Renal cortex interstitium (tissue), 11 donors: ENCODE measurements at regions not wholly inside any gene's neighbourhood (a gene's known extent, or its start where the extent isn't known, plus 50 kb on each side); places are given as distances from the start of the nearest gene placed in this dataset.
"Not testable (repeated sequence)": the region's sequence is repeated elsewhere in the genome, so short reads cannot be mapped to it uniquely, and the experiment has no call there.

Experiments
- DNase-seq, 11 donors: peaks; one replicate each; pipeline ENCODE4 v3.0.0-alpha.2; 2013; ENCODE audit warnings: low read depth in 9 of 11, low spot score in 4 of 11; ENCODE audit errors: extremely low read depth in 1 of 11

DNA sequence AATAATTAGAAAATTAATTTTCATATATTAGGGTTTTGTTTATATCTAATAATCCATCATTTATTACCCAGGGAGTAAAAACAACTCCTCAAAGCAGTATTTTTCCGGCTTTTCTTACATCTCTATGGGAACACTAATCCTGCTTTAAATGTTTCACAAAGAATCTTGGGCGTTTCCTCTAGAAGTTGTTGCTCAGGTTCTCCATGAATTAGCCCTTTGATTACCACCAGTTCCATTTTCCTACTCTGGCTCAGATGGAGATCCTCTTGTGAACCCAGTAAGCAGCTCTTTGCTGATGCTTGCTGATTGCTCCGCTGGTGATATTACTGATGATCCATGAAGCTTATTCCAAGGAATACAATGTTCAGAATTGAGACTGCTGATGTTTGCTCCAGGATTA, 78.5 kb upstream of the PKP2 start:
- DNase-seq, result no peak

DNA sequence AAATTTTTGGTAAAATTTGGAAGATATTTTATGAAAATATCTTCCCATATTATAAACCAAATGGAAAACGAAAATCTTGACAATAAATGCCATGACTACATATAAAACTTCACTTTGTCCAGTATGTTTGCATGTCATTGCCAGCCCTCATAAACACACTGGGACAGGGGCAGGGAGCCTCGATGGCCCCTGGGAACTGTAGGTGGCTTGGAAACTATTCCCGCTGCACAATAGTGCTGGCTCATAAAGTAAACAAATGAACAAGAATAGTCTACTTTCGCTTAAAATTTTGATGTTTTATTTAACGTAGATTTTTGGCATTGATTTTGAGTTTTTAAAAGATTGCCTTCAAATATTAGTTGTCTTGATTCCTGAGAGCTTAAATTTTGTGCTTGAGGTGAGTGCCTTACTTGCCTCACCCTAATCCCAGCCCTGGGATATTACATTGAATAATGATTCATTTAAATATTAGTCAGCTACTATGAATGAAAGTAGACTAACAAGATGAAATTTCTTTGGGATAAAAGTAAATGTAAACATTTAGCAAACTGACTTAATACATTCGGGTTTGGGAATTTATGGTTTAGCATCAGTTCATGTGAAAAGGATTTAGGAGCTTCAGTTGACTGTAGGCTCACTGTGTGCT, 74.0 kb upstream of the PKP2 start:
- DNase-seq, result no peak

DNA sequence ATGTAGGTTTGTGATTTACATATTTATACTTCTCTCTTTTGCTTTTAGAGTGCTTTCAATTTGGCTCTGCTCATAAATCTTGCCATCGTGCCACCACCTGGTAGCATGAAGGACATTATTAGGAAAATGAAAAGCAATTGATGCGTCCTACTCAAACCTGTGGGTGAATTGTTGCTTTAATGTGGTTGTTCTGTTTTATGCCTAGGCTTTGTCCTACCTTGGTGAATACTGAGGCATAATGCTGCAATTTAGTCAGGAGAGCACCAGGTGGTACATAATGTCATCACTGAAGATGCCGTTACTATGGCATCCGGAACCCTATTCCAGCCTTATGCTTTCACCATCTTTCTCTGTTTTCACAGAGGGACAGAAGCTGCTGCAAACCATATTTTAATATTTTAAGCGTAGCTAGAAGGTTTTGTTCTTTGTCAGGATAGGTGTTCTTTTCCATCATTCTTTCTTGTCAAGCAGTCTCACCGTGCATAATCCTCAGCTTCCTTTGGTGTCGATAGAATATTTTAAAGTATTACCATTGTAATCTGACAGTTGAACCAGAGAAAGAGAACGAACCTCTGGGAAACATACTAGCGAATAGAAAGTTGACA, 68.5 kb upstream of the PKP2 start:
- DNase-seq, result no peak

DNA sequence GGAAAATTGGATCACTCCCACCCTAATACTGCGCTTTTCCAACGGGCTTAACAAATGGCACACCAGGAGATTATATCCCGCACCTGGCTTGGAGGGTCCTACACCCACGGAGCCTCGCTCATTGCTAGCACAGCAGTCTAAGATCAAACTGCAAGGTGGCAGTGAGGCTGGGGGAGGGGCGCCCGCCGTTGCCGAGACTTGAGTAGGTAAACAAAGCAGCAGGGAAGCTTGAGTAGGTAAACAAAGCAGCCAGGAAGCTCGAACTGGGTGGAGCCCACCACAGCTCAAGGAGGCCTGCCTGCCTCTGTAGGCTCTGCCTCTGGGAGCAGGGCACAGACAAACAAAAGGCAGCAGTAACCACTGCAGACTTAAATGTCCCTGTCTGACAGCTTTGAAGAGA, 59.8 kb upstream of the PKP2 start:
- DNase-seq, result not testable (repeated sequence)

DNA sequence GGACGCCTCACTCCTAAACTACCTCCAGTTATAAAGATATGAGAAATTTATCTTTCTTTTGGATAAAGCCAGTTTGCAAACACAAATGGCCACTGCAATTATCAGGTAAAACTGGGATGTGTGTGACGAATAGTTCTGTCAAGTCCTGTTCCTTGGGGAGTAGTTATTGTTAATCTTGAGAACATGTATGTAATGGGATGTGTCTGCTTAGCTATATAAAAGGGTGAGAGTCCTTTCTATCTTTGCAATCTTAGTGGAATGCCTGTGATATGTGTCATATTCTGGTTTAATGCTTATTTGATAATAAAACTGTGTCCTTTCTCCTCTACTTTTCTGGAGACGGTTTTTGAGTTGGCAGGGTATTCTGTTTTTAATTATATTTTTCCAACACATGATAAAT, 56.1 kb upstream of the PKP2 start:
- no peak for DNase-seq

DNA sequence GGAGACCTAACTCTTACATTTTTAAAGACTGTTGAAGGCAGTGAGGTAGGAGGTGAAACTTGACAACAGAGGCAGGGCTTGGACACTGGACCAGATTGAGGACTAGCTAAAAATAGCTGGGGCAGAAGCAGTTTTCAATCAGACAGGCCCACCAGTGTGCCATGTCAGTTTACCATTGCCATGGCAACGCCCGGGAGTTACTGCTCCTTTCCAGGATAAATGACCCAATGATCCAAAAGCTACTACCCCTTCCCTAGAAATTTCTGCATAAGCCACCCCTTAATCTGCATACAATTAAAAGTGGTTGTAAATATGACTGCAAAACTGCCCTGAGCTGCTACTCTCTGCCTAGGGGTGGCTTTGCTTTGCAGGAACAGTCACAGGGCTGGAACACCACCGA, 53.2 kb upstream of the PKP2 start:
- DNase-seq, result no peak

DNA sequence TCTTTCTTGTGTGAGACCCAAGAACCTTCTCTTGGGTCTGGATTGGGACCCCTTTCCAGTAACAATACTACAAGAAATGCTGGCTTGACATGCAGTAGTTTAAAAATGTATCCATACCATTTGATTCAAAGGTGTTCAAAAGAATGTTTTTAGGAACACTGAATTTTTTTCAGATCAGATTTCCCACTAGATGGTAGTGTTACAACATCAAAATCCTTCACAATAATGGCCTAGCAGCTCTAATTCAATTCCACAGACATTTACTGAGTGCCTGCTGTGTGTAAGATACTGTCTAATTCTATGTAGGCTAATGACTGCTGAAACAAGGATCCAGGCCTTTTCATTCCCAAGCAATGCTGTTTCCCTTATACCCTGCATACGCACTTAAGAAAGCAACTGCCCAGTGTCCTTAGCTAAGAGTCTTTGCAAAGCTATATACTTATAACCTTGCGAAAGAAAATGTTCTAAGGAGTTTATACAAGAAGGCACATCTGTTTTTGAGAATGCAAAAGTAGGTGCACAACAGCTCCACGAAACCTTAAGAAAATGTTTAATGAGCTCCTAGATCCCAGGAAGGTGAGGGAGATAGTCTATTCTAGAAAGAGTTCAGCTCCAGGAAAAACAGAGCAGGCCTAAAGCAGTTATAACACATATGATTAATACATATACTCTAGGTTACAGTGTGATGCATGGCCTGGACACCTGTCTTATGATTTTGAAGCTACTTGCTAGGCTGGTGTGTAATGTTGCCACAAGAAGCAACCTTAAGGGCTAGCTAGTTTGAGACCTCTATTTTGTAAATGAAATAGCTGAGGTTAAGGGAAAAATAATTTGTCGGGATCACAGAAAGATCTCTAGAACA, 50.9 kb upstream of the PKP2 start:
- DNase-seq, result peak; percentile 11 to 60 (median 35)

DNA sequence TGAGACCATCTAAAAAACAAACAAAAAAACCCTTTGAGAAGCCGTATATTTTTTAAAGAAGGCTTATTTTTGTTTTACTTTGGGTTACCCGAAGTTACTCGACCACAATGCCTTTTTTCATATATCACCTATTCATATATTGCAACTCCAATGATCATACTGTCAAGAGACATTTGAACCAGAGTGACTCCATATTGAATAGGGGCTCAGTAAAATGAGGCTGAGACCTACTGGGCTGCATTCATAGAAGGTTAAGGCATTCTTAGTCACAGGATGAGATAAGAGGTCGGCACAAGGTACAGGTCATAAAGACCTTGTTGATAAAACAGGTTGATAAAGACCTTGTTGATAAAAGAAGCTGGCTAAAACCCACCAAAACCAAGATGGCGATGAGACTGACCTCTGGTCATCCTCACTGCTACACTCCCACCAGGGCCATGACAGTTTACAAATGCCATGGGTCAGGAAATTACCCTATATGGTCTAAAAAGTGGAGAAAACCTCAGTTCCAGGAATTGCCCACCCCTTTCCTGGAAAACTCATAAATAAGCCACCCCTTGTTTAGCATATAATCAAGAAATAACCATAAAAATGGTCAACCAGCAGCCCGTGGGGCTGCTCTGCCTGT, 50.0 kb upstream of the PKP2 start:
- no peak for DNase-seq
